CD4-positive, alpha-beta T cell (primary cell): ENCODE measurements at regions not wholly inside any gene's neighbourhood (a gene's known extent, or its start where the extent isn't known, plus 50 kb on each side); places are given as distances from the start of the nearest gene placed in this dataset.

Experiments
- ATAC-seq: fragments of 200-7000 bp; cut with Tn5 transposase; one replicate; pipeline ENCODE4 v1.10.0; 2022; ENCODE audit warnings: mild to moderate bottlenecking; ENCODE audit not compliant: poor library complexity
- CTCF ChIA-PET: fragments of 350-600 bp; sonication (Branson Sonifier 250); formaldehyde crosslinking; loops from one replicate; lab custom pipeline; 2021; ENCODE audit warnings: antibody characterized with exemption, inconsistent platforms; lab: Charles Lee
- POLR2A ChIA-PET: fragments of 350-600 bp; sonication (Branson Sonifier 250); formaldehyde crosslinking; loops from one replicate; lab custom pipeline; 2021; ENCODE audit warnings: antibody characterized with exemption, inconsistent platforms; lab: Charles Lee
- DNase-seq, 14 experiments: peaks; one replicate each; pipeline ENCODE4 v3.0.0-alpha.2; 2013 to 2020; ENCODE audit warnings: mixed read lengths in 2 of 14
- H3K27ac ChIP-seq, 2 donors: one replicate each; pipeline versions ENCODE4 v1.5.1 to v1.7.0; 2013; ENCODE audit warnings: low read length in 2 of 2, low read depth in 1 of 2, mild to moderate bottlenecking in 1 of 2
- H3K27me3 ChIP-seq, 2 experiments: 1 replicate in 1 of 2; 2 replicates in 1 of 2; pipeline versions ENCODE4 v1.6.1 to v1.7.0; 2013; ENCODE audit warnings: low read length in 2 of 2, control low read depth in 1 of 2, mild to moderate bottlenecking in 1 of 2, moderate library complexity in 1 of 2; ENCODE audit not compliant: insufficient read depth in 2 of 2, control insufficient read depth in 1 of 2
- H3K36me3 ChIP-seq: one replicate; pipeline ENCODE4 v1.6.1; 2013; ENCODE audit warnings: low read length, control low read depth; ENCODE audit not compliant: insufficient read depth
- H3K4me1 ChIP-seq: one replicate; pipeline ENCODE4 v1.6.1; 2013; ENCODE audit warnings: low read length, control low read depth; ENCODE audit not compliant: insufficient read depth
- H3K4me3 ChIP-seq: one replicate; pipeline ENCODE4 v1.5.1; 2013; ENCODE audit warnings: mild to moderate bottlenecking, low read length, moderate library complexity
- H3K9me3 ChIP-seq, 2 experiments: 1 replicate in 1 of 2; 2 replicates in 1 of 2; pipeline versions ENCODE4 v1.6.1 to v1.7.0; 2013; ENCODE audit warnings: low read length in 2 of 2, mild to moderate bottlenecking in 2 of 2, control low read depth in 1 of 2, moderate library complexity in 1 of 2; ENCODE audit not compliant: control insufficient read depth in 1 of 2, insufficient read depth in 1 of 2
- H3K27ac Mint-ChIP-seq: one replicate; pipeline ENCODE4 v1.8.0; 2020; ENCODE audit warnings: mixed read lengths
- H3K27me3 Mint-ChIP-seq: one replicate; pipeline ENCODE4 v1.8.0; 2021; ENCODE audit warnings: mixed read lengths
- H3K36me3 Mint-ChIP-seq: one replicate; pipeline ENCODE4 v1.8.0; 2021; ENCODE audit warnings: low read depth, mixed read lengths
- H3K4me1 Mint-ChIP-seq: one replicate; pipeline ENCODE4 v1.8.0; 2021; ENCODE audit warnings: low read depth, mixed read lengths
- H3K4me3 Mint-ChIP-seq: one replicate; pipeline ENCODE4 v1.8.0; 2020; ENCODE audit warnings: mild to moderate bottlenecking, mixed read lengths
- H3K9me3 Mint-ChIP-seq: one replicate; pipeline ENCODE4 v1.8.0; 2020; ENCODE audit warnings: mixed read lengths
- intact Hi-C, 2 experiments: fragments of 100-400 bp; cut with DNase I in 1 of 2; cut with micrococcal nuclease in 1 of 2; formaldehyde crosslinking; loops; one replicate each; pipeline versions ENCODE4 v1.15.1 to v1.9.0; 2023 to 2025; cut with DNase I, micrococcal nuclease
- TF ChIP-seq, protein P1 (sequence below): fragments of 200-600 bp; IDR thresholded peaks from one replicate; pipeline ENCODE4 v1.8.0; 2022; ENCODE audit warnings: antibody characterized with exemption, mild to moderate bottlenecking

DNA sequence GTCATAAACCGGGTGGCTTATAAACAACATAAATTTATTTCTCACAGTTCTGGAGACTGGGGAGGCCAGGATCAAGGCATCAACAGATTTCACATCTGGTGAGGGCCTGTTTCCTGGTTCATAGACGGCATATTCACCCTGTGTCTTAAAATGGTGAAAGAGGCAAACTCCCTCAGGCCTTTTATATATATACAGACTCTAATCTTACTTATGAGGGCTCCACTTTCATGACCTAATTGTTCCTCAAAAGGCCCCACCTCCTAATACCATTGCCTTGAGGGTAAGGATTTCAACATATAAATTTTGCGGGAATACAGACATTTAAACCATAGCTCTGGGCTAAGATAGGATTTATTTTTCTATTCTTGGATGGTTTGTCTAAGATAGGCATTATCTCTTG is 187.2 kb downstream of the PPP1R3A start:
- POLR2A ChIA-PET = no interaction called here
- H3K9me3 Mint-ChIP-seq = peaks cover 2% of the 10 kb centered on the region
- TF ChIP-seq, protein P1, sequence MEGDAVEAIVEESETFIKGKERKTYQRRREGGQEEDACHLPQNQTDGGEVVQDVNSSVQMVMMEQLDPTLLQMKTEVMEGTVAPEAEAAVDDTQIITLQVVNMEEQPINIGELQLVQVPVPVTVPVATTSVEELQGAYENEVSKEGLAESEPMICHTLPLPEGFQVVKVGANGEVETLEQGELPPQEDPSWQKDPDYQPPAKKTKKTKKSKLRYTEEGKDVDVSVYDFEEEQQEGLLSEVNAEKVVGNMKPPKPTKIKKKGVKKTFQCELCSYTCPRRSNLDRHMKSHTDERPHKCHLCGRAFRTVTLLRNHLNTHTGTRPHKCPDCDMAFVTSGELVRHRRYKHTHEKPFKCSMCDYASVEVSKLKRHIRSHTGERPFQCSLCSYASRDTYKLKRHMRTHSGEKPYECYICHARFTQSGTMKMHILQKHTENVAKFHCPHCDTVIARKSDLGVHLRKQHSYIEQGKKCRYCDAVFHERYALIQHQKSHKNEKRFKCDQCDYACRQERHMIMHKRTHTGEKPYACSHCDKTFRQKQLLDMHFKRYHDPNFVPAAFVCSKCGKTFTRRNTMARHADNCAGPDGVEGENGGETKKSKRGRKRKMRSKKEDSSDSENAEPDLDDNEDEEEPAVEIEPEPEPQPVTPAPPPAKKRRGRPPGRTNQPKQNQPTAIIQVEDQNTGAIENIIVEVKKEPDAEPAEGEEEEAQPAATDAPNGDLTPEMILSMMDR = no peak
- CTCF ChIA-PET = no interaction called here
- no peak for DNase-seq
- H3K4me1 Mint-ChIP-seq = no peaks in the 10 kb centered on the region
- H3K27me3 ChIP-seq = no peaks in the 10 kb centered on the region
- H3K27ac Mint-ChIP-seq = no peak overlapping the region
- no peak overlapping the region for H3K4me3 ChIP-seq
- H3K27me3 Mint-ChIP-seq = no peaks in the 10 kb centered on the region
- no peak overlapping the region for H3K4me3 Mint-ChIP-seq
- peaks cover 0 to 2% of the 10 kb centered on the region in 2 experiments for H3K9me3 ChIP-seq
- intact Hi-C loops = no loop called here
- no peak overlapping the region for H3K27ac ChIP-seq
- H3K36me3 Mint-ChIP-seq = no peaks in the 10 kb centered on the region
- no peak for ATAC-seq
- no peaks in the 10 kb centered on the region for H3K36me3 ChIP-seq
- no peaks in the 10 kb centered on the region for H3K4me1 ChIP-seq

DNA sequence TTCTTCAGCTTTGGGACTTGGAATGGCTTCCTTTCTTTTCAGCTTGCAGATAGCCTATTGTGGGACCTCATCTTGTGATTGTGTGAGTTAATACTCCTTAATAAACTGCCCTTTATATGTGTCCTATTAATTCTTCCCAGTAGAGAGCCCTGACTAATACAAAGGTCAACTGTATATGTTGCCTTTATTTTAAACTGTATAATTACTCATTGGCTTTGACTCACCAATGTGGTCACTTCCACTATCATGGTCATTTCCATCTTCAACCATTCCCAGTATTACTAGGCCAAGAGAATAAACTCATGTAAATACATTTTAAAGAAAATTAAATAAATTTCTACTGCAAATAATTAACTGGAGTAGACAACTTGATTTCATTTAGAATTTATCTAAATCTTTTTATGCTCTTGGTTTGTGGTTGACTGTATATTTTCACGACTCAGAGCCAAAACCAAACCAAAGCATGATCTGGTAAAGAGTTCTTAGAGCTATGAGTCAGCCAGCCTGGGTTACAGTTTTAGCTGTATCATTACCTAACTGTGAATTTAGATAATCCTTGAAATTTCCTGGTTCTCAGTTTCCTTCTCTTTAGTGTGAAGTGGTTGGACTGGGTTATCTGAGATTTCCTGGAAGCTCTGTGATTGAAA is 188.4 kb downstream of the PPP1R3A start:
- H3K4me1 Mint-ChIP-seq = no peaks in the 10 kb centered on the region
- Histone ChIP-seq H3K4me3 (no peak overlapping the region), H3K4me1 (no peaks in the 10 kb centered on the region), H3K36me3 (no peaks in the 10 kb centered on the region), H3K27ac (no peak overlapping the region), H3K9me3 (peaks cover 0 to 2% of the 10 kb centered on the region in 2 experiments), H3K27me3 (no peaks in the 10 kb centered on the region)
- intact Hi-C loops = no loop called here
- TF ChIP-seq, protein P1 = no peak
- no peaks in the 10 kb centered on the region for H3K36me3 Mint-ChIP-seq
- H3K27ac Mint-ChIP-seq = no peak overlapping the region
- no peak overlapping the region for H3K4me3 Mint-ChIP-seq
- ATAC-seq (no peak), DNase-seq (no peak)
- CTCF ChIA-PET = no interaction called here
- peaks cover 2% of the 10 kb centered on the region for H3K9me3 Mint-ChIP-seq
- POLR2A ChIA-PET = no interaction called here
- no peaks in the 10 kb centered on the region for H3K27me3 Mint-ChIP-seq

DNA sequence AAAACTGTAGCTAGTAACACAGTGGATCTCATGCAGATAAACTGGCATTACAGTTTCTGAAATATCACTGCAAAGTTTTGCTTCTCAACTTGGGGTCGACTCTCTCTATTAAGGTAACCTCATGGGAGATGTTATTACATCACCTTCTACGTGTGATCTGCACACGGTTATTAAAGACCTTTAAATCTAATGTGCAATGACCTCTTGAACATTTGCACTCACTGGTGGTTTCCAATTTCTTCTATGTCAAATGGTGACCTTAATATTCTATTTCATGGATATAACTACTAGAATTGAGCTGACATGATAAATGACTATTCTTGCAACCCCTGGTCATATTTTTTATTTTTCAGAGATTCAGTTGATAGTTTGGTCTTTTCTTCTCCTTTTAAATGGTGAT is 191.3 kb downstream of the PPP1R3A start:
- POLR2A ChIA-PET = no interaction called here
- H3K4me1 ChIP-seq = no peaks in the 10 kb centered on the region
- intact Hi-C loops = no loop called here

More for the DNA sequence above, 191.3 kb downstream of the PPP1R3A start:
- no peaks in the 10 kb centered on the region for H3K36me3 Mint-ChIP-seq
- no peaks in the 10 kb centered on the region for H3K27me3 Mint-ChIP-seq
- Histone ChIP-seq H3K27me3 (no peaks in the 10 kb centered on the region), H3K9me3 (peaks cover 0 to under 1% of the 10 kb centered on the region in 2 experiments), H3K27ac (no peak overlapping the region), H3K36me3 (no peaks in the 10 kb centered on the region), H3K4me3 (no peak overlapping the region)
- no peak for ATAC-seq
- CTCF ChIA-PET = no interaction called here
- no peak overlapping the region for H3K4me3 Mint-ChIP-seq
- DNase-seq = no peak
- TF ChIP-seq, protein P1 = no peak
- peaks cover 2% of the 10 kb centered on the region for H3K9me3 Mint-ChIP-seq
- H3K27ac Mint-ChIP-seq = no peak overlapping the region
- H3K4me1 Mint-ChIP-seq = no peaks in the 10 kb centered on the region
